Lower leg skin (tissue), 4 donors: ENCODE measurements at regions not wholly inside any gene's neighbourhood (a gene's known extent, or its start where the extent isn't known, plus 50 kb on each side); places are given as distances from the start of the nearest gene placed in this dataset.

ENCODE experiments used
- DNase-seq, 2 donors: peaks; one replicate each; pipeline ENCODE4 v3.0.0-alpha.2; 2019; ENCODE audit warnings: low spot score in 2 of 2
- H3K4me3 ChIP-seq: fragments of 200-600 bp; sonication (generic); 2 replicates; pipeline ENCODE4 v1.5.1; 2017; ENCODE audit warnings: mild to moderate bottlenecking, low read depth; ENCODE audit not compliant: poor library complexity, severe bottlenecking
- POLR2A ChIP-seq, 2 donors: fragments of 450-650 bp; IDR thresholded peaks; one replicate each; pipeline ENCODE4 v1.6.1; 2016 to 2017; ENCODE audit warnings: antibody characterized with exemption in 2 of 2, mild to moderate bottlenecking in 1 of 2, moderate library complexity in 1 of 2
- WGBS, 2 donors: methylation state at CpG; one replicate each; pipeline ENCODE4 v1.1.5; 2018; 5-methylcytosine and 5-hydroxymethylcytosine counted together
- intact Hi-C: fragments of 100-400 bp; cut with DNase I; formaldehyde crosslinking; loops from one replicate; pipeline ENCODE4 v1.15.0; 2023; ENCODE audit warnings: low total_unique reads
- TF ChIP-seq, protein P1 (sequence below), 3 donors: fragments of 450-650 bp; IDR thresholded peaks; one replicate each; pipeline ENCODE4 v1.5.1; 2016; ENCODE audit warnings: antibody characterized with exemption in 3 of 3, mild to moderate bottlenecking in 3 of 3, moderate library complexity in 2 of 3

DNA sequence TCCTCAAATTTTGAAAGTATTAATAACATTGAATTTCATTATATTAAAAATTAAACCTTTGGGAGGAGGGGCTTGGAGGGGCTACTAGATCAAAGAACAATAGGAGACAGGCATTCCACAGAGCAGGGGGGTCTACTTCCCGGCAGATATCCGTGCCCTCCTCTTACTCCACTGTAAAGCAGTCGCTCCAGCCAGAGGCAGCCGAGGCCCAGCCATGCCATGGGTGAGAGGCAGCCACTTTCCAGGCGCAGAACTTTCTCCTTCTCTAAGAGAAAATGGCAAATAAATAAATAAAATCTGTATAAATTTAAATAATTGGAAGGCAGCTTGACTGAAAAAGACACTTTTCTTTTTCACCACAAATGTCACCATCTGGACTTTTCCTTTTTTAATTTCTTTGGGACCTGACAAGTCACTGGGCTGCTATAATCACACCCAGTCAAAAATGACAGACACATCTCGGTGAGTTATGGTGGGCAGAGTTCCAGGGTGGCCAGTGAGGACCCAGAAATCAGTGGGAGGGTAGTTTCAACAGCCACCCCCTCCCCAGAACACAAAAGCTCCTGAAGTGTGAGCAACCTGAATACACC, 302.2 kb upstream of the SMARCA2 start:
- intact Hi-C loops: no loop called here
- no peak for DNase-seq
- whole genome bisulfite sequencing, 2 donors: 80 to 92% methylated on average over 6 of the region's 6 CpGs
- H3K4me3 ChIP-seq: no peak overlapping the region
- no peak for TF ChIP-seq POLR2A (IDR thresholded peaks at IDR 0.05)
- TF ChIP-seq, protein P1, sequence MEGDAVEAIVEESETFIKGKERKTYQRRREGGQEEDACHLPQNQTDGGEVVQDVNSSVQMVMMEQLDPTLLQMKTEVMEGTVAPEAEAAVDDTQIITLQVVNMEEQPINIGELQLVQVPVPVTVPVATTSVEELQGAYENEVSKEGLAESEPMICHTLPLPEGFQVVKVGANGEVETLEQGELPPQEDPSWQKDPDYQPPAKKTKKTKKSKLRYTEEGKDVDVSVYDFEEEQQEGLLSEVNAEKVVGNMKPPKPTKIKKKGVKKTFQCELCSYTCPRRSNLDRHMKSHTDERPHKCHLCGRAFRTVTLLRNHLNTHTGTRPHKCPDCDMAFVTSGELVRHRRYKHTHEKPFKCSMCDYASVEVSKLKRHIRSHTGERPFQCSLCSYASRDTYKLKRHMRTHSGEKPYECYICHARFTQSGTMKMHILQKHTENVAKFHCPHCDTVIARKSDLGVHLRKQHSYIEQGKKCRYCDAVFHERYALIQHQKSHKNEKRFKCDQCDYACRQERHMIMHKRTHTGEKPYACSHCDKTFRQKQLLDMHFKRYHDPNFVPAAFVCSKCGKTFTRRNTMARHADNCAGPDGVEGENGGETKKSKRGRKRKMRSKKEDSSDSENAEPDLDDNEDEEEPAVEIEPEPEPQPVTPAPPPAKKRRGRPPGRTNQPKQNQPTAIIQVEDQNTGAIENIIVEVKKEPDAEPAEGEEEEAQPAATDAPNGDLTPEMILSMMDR (IDR thresholded peaks at IDR 0.05): no peak

DNA sequence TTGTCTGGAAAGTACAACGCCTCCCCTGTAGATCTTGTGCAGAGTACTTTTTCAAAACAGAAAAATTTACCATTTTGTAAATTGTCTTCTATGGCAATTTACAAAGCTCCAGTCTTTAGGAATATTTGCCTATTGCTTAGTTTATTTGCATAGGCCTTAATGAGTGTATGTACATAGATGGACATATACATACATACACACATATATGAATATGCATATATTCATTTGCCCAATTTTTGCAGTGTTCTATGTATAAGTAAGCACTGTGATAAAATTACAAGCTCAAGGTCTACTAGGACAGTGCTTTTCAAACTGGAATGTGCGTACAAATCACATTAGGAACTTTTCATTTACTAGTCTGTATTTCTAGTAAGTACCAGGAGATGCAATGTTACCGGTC, 301.3 kb upstream of the SMARCA2 start:
- no peak for DNase-seq
- TF ChIP-seq, protein P1 (IDR thresholded peaks at IDR 0.05): no peak
- TF ChIP-seq POLR2A (IDR thresholded peaks at IDR 0.05): no peak
- WGBS, 2 donors: 61 to 63% methylated on average over 3 of the region's 3 CpGs
- intact Hi-C loops: no loop called here
- H3K4me3 ChIP-seq: no peak overlapping the region

DNA sequence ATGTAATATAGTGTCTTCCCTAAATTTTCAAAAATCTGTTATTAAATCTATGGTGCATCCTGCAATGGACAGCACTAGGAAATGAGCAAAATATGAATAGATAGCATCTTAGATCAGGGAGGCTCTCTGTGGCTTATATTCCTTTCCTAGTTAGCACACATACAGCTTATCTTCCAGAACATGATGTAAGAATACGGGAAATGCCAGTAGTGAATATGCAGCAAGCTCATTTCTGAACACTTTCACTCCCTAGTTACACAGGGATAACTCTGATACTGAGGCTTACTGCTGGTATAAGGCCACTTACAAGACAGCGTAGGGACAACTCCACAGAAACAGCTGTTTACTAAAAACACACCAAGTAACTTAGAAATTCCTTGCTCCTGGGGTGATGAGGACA, 297.3 kb upstream of the SMARCA2 start:
- DNase-seq: no peak
- intact Hi-C loops: no loop called here
- no peak overlapping the region for H3K4me3 ChIP-seq
- TF ChIP-seq POLR2A (IDR thresholded peaks at IDR 0.05): no peak
- 0 to 25% methylated on average over 2 of the region's 2 CpGs for WGBS, 2 donors

DNA sequence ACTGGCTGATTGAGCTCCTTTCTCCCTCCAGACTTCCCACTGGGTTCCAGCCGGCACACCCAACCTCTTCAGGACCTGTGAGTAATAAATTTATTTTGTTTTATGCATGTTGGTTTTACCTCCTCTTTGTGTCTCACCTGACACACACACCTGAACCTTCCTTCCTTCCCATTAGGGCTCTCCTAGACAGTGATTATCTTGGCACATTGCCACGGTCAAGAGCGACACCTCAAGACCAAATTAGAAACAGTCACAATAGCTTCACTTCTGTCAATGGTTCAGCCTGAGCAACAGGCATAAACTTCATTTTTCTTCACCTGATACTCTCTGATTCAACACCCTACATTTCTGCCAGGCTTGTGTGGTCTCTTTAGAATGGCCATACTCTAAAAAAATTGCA, 296.3 kb upstream of the SMARCA2 start:
- WGBS, 2 donors: 57 to 81% methylated on average over 2 to 3 of the region's 3 CpGs
- TF ChIP-seq, protein P1 (IDR thresholded peaks at IDR 0.05): no peak
- TF ChIP-seq POLR2A (IDR thresholded peaks at IDR 0.05): no peak

DNA sequence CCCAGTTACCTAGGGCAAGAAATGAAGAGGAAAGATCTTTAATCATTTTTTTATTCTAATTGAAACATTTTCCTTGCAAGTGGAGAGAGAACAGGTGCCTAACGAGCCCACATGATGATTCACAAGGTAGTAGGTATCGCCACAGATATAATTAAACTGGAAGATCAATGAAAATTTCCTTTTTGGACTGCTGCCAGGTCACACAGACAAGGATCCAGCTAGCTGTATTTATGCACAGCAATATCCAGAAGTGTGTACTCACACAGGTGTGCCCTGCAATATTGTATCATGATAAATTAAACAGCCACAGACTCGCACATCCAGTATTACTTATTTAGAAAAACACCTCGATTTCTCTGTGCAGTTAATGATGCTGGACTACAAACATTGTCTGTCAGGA, 294.0 kb upstream of the SMARCA2 start:
- TF ChIP-seq POLR2A (IDR thresholded peaks at IDR 0.05): no peak
- TF ChIP-seq, protein P1 (IDR thresholded peaks at IDR 0.05): no peak
- H3K4me3 ChIP-seq: no peak overlapping the region
- intact Hi-C loops: no loop called here
- 52 to 56% methylated on average over 4 of the region's 4 CpGs for WGBS, 2 donors
- no peak for DNase-seq

More for the DNA sequence above, 296.3 kb upstream of the SMARCA2 start:
- DNase-seq: no peak
- intact Hi-C loops: no loop called here
- no peak overlapping the region for H3K4me3 ChIP-seq

DNA sequence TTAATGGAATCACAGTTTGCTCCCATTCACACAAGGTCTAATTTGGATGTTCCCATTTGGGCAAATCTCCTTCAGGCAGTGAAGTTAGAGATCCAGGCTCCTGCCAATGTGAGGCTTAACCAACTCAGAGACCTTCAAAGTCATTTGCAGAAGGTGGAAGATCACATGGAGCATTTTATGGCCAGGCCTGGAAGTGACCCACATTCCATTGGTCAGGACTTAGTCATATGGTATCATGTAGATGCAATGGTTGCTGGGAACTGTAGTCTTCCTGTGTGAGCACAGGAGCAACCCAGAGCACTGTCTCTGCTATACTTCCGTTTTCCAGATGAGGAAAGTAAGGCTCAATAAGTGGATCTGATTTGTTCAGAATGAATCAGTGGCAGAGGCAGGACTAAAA, 292.7 kb upstream of the SMARCA2 start:
- H3K4me3 ChIP-seq: no peak overlapping the region
- WGBS, 2 donors: 77 to 87% methylated on average over 1 of the region's 1 CpG
- intact Hi-C loops: no loop called here
- no peak for DNase-seq
- TF ChIP-seq, protein P1 (IDR thresholded peaks at IDR 0.05): no peak
- no peak for TF ChIP-seq POLR2A (IDR thresholded peaks at IDR 0.05)
